Thymus (tissue), 11 donors: ENCODE measurements at regions not wholly inside any gene's neighbourhood (a gene's known extent, or its start where the extent isn't known, plus 50 kb on each side); places are given as distances from the start of the nearest gene placed in this dataset.
"Not testable (repeated sequence)": the region's sequence is repeated elsewhere in the genome, so short reads cannot be mapped to it uniquely, and the experiment has no call there.

ENCODE experiments used
- DNase-seq, 9 donors: peaks; one replicate each; pipeline ENCODE4 v3.0.0-alpha.2; 2013; ENCODE audit warnings: low spot score in 9 of 9, low read depth in 6 of 9, missing footprints in 1 of 9
- H3K27ac ChIP-seq, 2 donors: one replicate each; pipeline ENCODE4 v1.5.1; 2013; ENCODE audit warnings: control low read depth in 1 of 2, low read depth in 1 of 2, low read length in 1 of 2, mild to moderate bottlenecking in 1 of 2, moderate library complexity in 1 of 2
- H3K27me3 ChIP-seq, 2 donors: one replicate each; pipeline ENCODE4 v1.5.1; 2013; ENCODE audit warnings: low read length in 1 of 2; ENCODE audit not compliant: control insufficient read depth in 2 of 2, insufficient read depth in 1 of 2
- H3K36me3 ChIP-seq, 2 donors: one replicate each; pipeline ENCODE4 v1.5.1; 2013; ENCODE audit warnings: low read length in 1 of 2, mild to moderate bottlenecking in 1 of 2, moderate library complexity in 1 of 2; ENCODE audit not compliant: control insufficient read depth in 2 of 2, insufficient read depth in 2 of 2
- H3K4me1 ChIP-seq, 2 donors: one replicate each; pipeline ENCODE4 v1.5.1; 2013; ENCODE audit warnings: low read length in 2 of 2; ENCODE audit not compliant: control insufficient read depth in 2 of 2, insufficient read depth in 2 of 2
- H3K4me3 ChIP-seq, 2 donors: one replicate each; pipeline ENCODE4 v1.5.1; 2013; ENCODE audit warnings: low read length in 2 of 2, control low read depth in 1 of 2, mild to moderate bottlenecking in 1 of 2
- H3K9me3 ChIP-seq, 2 donors: one replicate each; pipeline ENCODE4 v1.5.1; 2013; ENCODE audit warnings: low read length in 1 of 2, mild to moderate bottlenecking in 1 of 2; ENCODE audit not compliant: control insufficient read depth in 2 of 2, insufficient read depth in 1 of 2
- WGBS: extraction: QIAGEN DNeasy Blood & Tissue Kit; methylation state at CpG from one replicate; pipeline ENCODE4 v1.1.7; 2013; 5-methylcytosine and 5-hydroxymethylcytosine counted together
- donor health status: healthy.

DNA sequence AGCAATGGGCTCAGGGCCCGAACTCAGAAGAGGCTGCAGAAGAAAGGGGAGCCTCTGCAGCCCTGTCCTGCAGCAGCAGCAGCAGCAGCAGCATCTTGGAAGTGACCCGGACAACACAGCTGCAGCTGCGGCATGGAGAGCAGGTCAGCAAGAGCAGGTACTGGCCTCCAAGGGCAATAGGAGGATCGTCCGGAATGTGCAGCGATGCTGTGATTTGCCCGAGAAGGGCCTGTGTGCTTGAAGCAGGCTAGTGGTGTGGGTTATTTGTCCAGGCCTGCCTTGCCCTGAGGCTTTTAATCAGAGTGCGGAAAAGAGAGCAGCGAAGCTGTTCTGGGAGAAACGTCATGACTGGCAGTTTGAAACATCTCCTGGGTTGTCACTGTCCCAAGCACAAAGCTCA lies 126.0 kb downstream of the F11 start:
- DNase-seq = no peak
- Histone ChIP-seq H3K4me3 (no peak overlapping the region), H3K27me3 (no peaks in the 10 kb centered on the region), H3K27ac (no peak overlapping the region), H3K9me3 (peaks cover 0 to 4% of the 10 kb centered on the region in 2 donors), H3K36me3 (no peaks in the 10 kb centered on the region), H3K4me1 (no peaks in the 10 kb centered on the region)
- WGBS = 93% methylated on average over 10 of the region's 10 CpGs

DNA sequence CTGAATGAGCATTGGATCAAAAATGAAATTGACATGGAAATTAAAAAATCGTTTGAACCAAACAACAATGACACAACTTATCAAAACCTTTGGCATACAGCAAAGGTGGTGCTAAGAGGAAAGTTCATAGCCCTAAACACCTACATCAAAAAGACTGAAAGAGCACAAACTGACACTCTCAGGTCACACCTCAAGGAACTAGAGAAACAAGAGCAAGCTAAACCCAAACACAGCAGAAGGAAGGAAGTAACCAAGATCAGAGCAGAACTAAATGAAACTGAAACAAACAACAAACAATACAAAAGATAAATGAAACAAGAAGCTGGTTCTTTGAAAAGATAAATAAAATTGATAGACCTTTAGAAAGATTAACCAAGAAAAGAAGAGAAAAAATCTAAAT lies 118.3 kb downstream of the F11 start:
- 73% methylated on average over 1 of the region's 1 CpG for WGBS
- not testable (repeated sequence) for H3K36me3 ChIP-seq, H3K27ac ChIP-seq, H3K9me3 ChIP-seq, H3K27me3 ChIP-seq, H3K4me3 ChIP-seq, DNase-seq, H3K4me1 ChIP-seq

DNA sequence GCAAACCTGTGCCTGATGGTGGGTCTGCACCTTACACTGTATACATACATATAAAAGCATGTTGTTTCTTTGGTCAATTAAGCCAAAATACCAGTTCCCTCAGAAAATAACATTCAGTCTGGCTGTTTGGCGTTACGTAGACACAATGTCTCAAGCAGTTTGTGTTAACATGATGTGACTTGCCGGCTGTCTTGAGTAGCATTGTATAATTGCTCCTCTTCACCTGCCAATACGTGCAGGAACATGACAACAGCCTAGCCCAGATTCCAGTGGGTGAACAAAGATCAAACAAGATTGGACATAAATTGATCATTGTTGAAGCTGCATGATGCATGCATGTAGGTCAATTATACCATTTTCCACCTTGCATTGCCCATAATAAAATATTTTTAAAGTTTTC lies 102.3 kb downstream of the F11 start:
- H3K9me3 ChIP-seq = peaks cover 3 to 13% of the 10 kb centered on the region in 2 donors
- no peaks in the 10 kb centered on the region for H3K27me3 ChIP-seq
- no peak overlapping the region for H3K4me3 ChIP-seq
- H3K36me3 ChIP-seq = no peaks in the 10 kb centered on the region
- no peak overlapping the region for H3K27ac ChIP-seq
- peak in 1 of 9 donors; percentile 8 for DNase-seq
- no peaks in the 10 kb centered on the region for H3K4me1 ChIP-seq
- 88% methylated on average over 4 of the region's 4 CpGs for WGBS

DNA sequence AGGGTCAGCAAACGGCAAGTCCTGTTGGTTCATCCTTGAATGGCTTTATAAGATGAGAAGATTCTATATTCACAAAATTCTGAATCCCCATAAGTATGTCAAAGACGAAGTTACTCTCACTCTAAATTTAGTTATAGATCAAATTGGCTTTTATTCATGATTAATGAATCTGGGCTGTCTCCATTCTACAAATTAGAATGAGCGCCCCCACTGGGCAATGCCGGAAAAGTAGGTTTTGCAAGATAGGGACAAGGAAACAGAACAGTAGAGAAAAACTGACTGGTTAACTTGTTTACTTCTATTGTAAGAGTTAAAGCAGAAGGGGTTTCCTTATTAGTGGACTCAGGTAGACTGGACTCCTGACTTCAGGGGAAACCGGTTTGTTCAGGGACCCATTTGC lies 100.3 kb downstream of the F11 start:
- WGBS = 93% methylated on average over 5 of the region's 5 CpGs
- no peak for DNase-seq

GRCh38 chr4:186363038-186363437 lies 97.0 kb downstream of the F11 start:
- not testable (repeated sequence) for H3K4me3 ChIP-seq, H3K36me3 ChIP-seq, H3K27me3 ChIP-seq, DNase-seq, H3K27ac ChIP-seq, H3K4me1 ChIP-seq
- peaks cover 3 to 13% of the 10 kb centered on the region in 2 donors for H3K9me3 ChIP-seq
- 88% methylated on average over 6 of the region's 6 CpGs for WGBS

More for the DNA sequence above, 100.3 kb downstream of the F11 start:
- H3K36me3 ChIP-seq = no peaks in the 10 kb centered on the region
- H3K27ac ChIP-seq = no peak overlapping the region
- no peak overlapping the region for H3K4me3 ChIP-seq
- H3K27me3 ChIP-seq = no peaks in the 10 kb centered on the region
- peaks cover 3 to 13% of the 10 kb centered on the region in 2 donors for H3K9me3 ChIP-seq
- no peaks in the 10 kb centered on the region for H3K4me1 ChIP-seq

DNA sequence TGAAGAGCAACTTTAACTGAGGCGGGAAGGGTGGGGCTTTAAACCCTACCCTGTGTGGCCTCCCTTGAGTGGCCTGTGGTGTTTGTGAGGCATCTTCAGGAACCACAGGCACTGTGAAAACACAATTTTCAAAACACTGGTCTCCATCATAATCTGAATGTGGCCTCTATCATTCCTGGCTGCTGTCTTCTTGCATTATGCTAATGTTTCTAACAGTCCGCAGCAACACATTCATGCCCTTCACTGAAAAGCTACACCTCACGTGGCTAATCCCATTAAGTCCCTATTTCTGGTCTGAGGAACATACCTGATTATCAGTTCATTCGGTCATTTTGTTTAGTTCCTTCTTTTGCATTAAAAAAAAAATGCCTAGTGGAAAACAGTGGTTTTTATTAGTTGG lies 94.6 kb downstream of the F11 start:
- Histone ChIP-seq H3K4me1 (no peaks in the 10 kb centered on the region), H3K4me3 (no peak overlapping the region), H3K36me3 (no peaks in the 10 kb centered on the region), H3K9me3 (peaks cover 3 to 13% of the 10 kb centered on the region in 2 donors), H3K27me3 (no peaks in the 10 kb centered on the region), H3K27ac (no peak overlapping the region)
- WGBS = 88% methylated on average over 4 of the region's 4 CpGs
- no peak for DNase-seq

DNA sequence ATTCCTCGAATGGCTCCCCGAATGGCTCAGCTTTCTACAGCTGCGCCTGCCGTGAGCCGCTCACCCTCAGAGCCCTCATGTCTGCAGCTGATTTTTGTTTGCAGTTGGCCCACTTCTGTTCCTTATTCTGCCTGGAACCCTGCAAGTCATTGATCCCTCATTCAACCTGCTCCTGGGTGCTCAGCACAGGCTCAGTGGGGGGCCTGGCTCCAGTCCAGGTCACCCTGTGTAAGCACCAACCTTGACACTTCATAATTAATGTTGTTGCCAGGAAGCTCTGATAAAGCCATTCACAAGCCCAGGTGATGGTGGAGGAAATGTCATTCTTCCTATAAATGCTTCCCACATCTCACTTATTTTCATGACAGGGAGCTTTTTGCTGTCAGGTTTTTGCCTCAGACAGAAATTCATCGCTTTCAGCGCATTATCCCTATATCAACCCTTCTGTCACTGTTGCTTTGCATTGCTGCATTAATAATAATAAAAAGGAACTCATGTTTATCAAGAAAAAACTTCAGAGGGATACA lies 85.7 kb downstream of the F11 start:
- DNase-seq = no peak
- WGBS = 94% methylated on average over 7 of the region's 7 CpGs
- Histone ChIP-seq H3K36me3 (no peaks in the 10 kb centered on the region), H3K27me3 (no peaks in the 10 kb centered on the region), H3K9me3 (peaks cover 0 to 5% of the 10 kb centered on the region in 2 donors), H3K4me1 (no peaks in the 10 kb centered on the region), H3K4me3 (no peak overlapping the region), H3K27ac (no peak overlapping the region)

DNA sequence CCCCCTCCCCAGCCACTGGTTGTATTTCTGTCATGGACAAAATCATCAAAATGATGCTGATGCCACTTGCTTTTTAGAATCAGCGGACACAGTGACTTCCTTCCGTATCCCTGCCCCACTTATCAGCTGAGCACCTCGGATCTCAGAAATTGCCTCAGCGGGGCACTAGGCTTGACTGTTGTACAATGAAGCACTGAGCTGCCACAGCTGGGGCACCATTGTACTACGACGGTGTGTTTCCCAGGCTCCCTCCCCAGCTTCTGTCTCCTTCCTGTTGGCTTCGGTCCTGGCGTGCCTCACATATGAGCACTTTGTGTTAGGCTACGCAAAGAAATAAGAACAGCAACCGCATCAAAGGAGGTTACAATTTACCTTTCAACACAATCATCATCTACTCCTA lies 82.4 kb downstream of the F11 start:
- Histone ChIP-seq H3K27me3 (no peaks in the 10 kb centered on the region), H3K9me3 (peaks cover 0 to 5% of the 10 kb centered on the region in 2 donors), H3K27ac (no peak overlapping the region), H3K4me1 (no peaks in the 10 kb centered on the region), H3K4me3 (no peak overlapping the region), H3K36me3 (no peaks in the 10 kb centered on the region)
- DNase-seq = no peak
- 91% methylated on average over 10 of the region's 10 CpGs for WGBS

DNA sequence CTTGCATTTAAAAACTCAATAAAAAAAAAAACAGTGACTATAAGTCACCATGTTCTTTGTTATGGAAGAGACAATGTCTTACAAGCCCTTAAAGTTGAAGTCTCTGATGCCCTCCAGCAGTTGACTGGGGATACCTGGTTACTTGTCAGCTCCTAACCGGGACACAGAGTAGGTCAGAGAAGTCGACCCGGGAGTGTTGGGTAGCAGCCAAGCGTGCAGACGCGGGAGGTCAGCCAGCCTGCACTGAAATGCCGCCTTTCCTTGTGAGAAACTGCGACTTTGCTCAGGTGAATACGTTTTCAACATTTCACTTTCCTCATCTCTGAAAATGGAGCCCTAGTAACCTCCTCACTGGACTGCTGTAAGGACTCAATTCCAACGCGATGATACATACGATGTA lies 81.8 kb downstream of the F11 start:
- no peaks in the 10 kb centered on the region for H3K4me1 ChIP-seq
- no peak overlapping the region for H3K27ac ChIP-seq
- no peak overlapping the region for H3K4me3 ChIP-seq
- H3K36me3 ChIP-seq = no peaks in the 10 kb centered on the region
- no peak for DNase-seq
- H3K9me3 ChIP-seq = peaks cover 0 to 5% of the 10 kb centered on the region in 2 donors
- H3K27me3 ChIP-seq = no peaks in the 10 kb centered on the region
- WGBS = 79% methylated on average over 12 of the region's 12 CpGs

DNA sequence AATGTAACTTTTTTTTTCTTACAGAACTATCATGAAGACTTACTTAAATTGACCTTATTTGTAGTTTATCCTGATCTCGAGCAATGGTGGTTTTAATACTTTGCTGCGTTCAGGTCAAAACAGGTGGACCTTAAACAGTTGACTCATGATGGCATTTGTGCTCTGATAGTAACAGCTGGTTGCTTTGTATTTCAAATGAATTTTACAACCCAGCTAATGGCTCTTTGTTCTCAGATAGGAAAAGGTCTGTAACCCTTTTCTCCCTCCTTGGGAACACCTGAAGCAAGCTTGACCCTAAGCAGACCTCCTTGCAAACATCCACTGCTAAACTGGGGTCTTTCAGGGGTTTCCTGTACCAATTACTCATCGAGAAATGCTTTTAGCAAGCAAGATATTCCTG lies 79.2 kb downstream of the F11 start:
- H3K9me3 ChIP-seq = no peaks in the 10 kb centered on the region
- WGBS = 65% methylated on average over 3 of the region's 3 CpGs
- no peaks in the 10 kb centered on the region for H3K36me3 ChIP-seq
- no peak overlapping the region for H3K27ac ChIP-seq
- no peak overlapping the region for H3K4me3 ChIP-seq
- H3K27me3 ChIP-seq = no peaks in the 10 kb centered on the region
- no peaks in the 10 kb centered on the region for H3K4me1 ChIP-seq
- DNase-seq = no peak
